Neural cell (in vitro differentiated cells): ENCODE measurements at regions not wholly inside any gene's neighbourhood (a gene's known extent, or its start where the extent isn't known, plus 50 kb on each side); places are given as distances from the start of the nearest gene placed in this dataset.

Source experiments
- H2AFZ ChIP-seq: fragments of 200-600, 300-800 bp; sonication (generic), shearing (Covaris generic); 2 replicates; pipeline ENCODE4 v1.6.0; 2014; ENCODE audit warnings: low read depth, mild to moderate bottlenecking, antibody characterized with exemption, low read length, moderate library complexity
- H3F3A ChIP-seq: fragments of 200-600 bp; shearing (Covaris generic); 2 replicates; pipeline ENCODE4 v1.6.1; 2016; ENCODE audit warnings: mild to moderate bottlenecking, moderate library complexity, mixed read lengths, antibody characterized with exemption, low read length; ENCODE audit not compliant: insufficient read depth, poor library complexity, severe bottlenecking
- H3K27ac ChIP-seq: fragments of 200-600, 300-800 bp; sonication (generic), shearing (Covaris generic); 2 replicates; pipeline ENCODE4 v1.5.1; 2014; ENCODE audit warnings: mild to moderate bottlenecking, low read length, moderate library complexity
- H3K27me3 ChIP-seq: fragments of 300-800, 200-600 bp; sonication (generic), shearing (Covaris generic); 2 replicates; pipeline ENCODE4 v1.6.0; 2014; ENCODE audit warnings: mild to moderate bottlenecking, low read depth, low read length, moderate library complexity; ENCODE audit not compliant: insufficient read depth
- H3K36me3 ChIP-seq: fragments of 300-800, 200-600 bp; sonication (generic), shearing (Covaris generic); 2 replicates; pipeline ENCODE4 v1.5.1; 2014; ENCODE audit warnings: mild to moderate bottlenecking, antibody characterized with exemption, low read length, moderate library complexity; ENCODE audit not compliant: insufficient read depth
- H3K4me2 ChIP-seq: fragments of 300-800, 200-600 bp; sonication (generic), shearing (Covaris generic); 2 replicates; pipeline ENCODE4 v1.6.0; 2014; ENCODE audit warnings: mild to moderate bottlenecking, low read length
- H3K4me3 ChIP-seq: fragments of 300-800, 200-600 bp; sonication (generic), shearing (Covaris generic); 2 replicates; pipeline ENCODE4 v1.5.1; 2014; ENCODE audit warnings: mild to moderate bottlenecking, low read length, moderate library complexity
- H3K79me2 ChIP-seq: fragments of 200-600 bp; shearing (Covaris generic); replicated peaks from 2 replicates; pipeline ENCODE4 v1.6.0; 2014; ENCODE audit warnings: mild to moderate bottlenecking, low read length, moderate library complexity; ENCODE audit not compliant: insufficient read depth
- H3K9ac ChIP-seq: fragments of 300-800, 200-600 bp; sonication (generic), shearing (Covaris generic); 2 replicates; pipeline ENCODE4 v1.6.1; 2016; ENCODE audit warnings: mild to moderate bottlenecking, low read length, mixed read lengths
- H3K9me2 ChIP-seq: fragments of 200-600 bp; shearing (Covaris generic); 2 replicates; pipeline ENCODE4 v1.6.1; 2016; ENCODE audit warnings: mild to moderate bottlenecking, low read length, mixed read lengths; ENCODE audit not compliant: insufficient read depth
- H3K9me3 ChIP-seq: fragments of 200-600, 300-800 bp; sonication (generic), shearing (Covaris generic); 2 replicates; pipeline ENCODE4 v1.6.1; 2016; ENCODE audit warnings: mild to moderate bottlenecking, mixed run types, low read length, moderate library complexity, mixed read lengths
- H4K20me1 ChIP-seq: fragments of 200-600 bp; shearing (Covaris generic); 2 replicates; pipeline ENCODE4 v1.6.1; 2016; ENCODE audit warnings: mild to moderate bottlenecking, mixed run types; ENCODE audit not compliant: insufficient read depth
- EP300 ChIP-seq: fragments of 450-650 bp; conservative IDR thresholded peaks from 2 replicates; pipeline ENCODE4 v1.6.1; 2014; ENCODE audit warnings: antibody characterized with exemption, mild to moderate bottlenecking, moderate library complexity; ENCODE audit not compliant: poor library complexity, severe bottlenecking
- EZH2 ChIP-seq: fragments of 200-600, 300-800 bp; shearing (Covaris generic), sonication (generic); IDR thresholded peaks from 2 replicates; pipeline ENCODE4 v1.6.1; 2014; ENCODE audit warnings: antibody characterized with exemption, low read length, borderline replicate concordance, mild to moderate bottlenecking; ENCODE audit not compliant: insufficient read depth, poor library complexity, severe bottlenecking
- MXI1 ChIP-seq: fragments of 450-650 bp; conservative IDR thresholded peaks from 2 replicates; pipeline ENCODE4 v1.6.1; 2014; ENCODE audit warnings: antibody characterized with exemption, mild to moderate bottlenecking; ENCODE audit not compliant: poor library complexity, severe bottlenecking
- POLR2AphosphoS5 ChIP-seq: IDR thresholded peaks from 2 replicates; pipeline ENCODE4 v1.6.1; 2012
- RAD21 ChIP-seq: fragments of 450-650 bp; conservative IDR thresholded peaks from 2 replicates; pipeline ENCODE4 v1.6.1; 2014; ENCODE audit warnings: antibody characterized with exemption, mild to moderate bottlenecking, moderate library complexity
- SMC3 ChIP-seq: fragments of 450-650 bp; conservative IDR thresholded peaks from 2 replicates; pipeline ENCODE4 v1.6.1; 2014; ENCODE audit warnings: antibody characterized with exemption, mild to moderate bottlenecking, moderate library complexity; ENCODE audit not compliant: poor library complexity
- TAF1 ChIP-seq: IDR thresholded peaks from 2 replicates; pipeline ENCODE4 v1.6.1; 2012; ENCODE audit warnings: low read depth
- TF ChIP-seq, protein P1 (sequence below): fragments of 450-650 bp; IDR thresholded peaks from 2 replicates; pipeline ENCODE4 v1.5.1; 2014; ENCODE audit warnings: antibody characterized with exemption, mild to moderate bottlenecking, moderate library complexity; ENCODE audit not compliant: poor library complexity, severe bottlenecking
- TF ChIP-seq, protein P2 (sequence below): IDR thresholded peaks from 2 replicates; pipeline ENCODE4 v1.6.1; 2012; ENCODE audit warnings: borderline replicate concordance

DNA sequence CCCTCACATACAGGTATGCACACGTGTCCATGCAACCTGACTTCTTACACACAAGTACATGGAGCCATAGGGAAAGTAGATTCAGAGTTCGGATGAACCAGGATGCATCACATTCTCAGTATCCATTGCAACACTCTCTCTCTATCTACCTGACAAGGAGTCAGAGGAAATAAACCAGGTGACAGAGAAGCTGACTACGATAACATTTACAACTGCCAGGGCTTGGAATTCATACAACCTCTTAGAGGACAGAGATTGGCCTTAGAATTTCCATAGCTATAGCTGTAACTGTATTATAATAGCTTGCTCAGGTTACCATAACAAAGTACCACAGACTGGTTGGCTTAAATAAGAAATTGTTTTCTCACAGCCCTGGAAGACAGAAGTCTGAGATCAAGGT lies 116.9 kb upstream of the PALMD start:
- Histone ChIP-seq H3K36me3 (no peaks in the 10 kb centered on the region), H2AFZ (no peak overlapping the region), H3K4me3 (no peak overlapping the region), H3K79me2 (no peaks in the 10 kb centered on the region), H3K9me2 (no peaks in the 10 kb centered on the region), H3F3A (peaks cover 5% of the 10 kb centered on the region), H3K9me3 (no peaks in the 10 kb centered on the region), H3K27me3 (no peaks in the 10 kb centered on the region), H3K27ac (no peak overlapping the region), H4K20me1 (no peaks in the 10 kb centered on the region), H3K9ac (no peak overlapping the region), H3K4me2 (no peak overlapping the region)
- TF ChIP-seq RAD21 (no peak), MXI1 (no peak), EZH2 (no peak), SMC3 (no peak), EP300 (no peak), TAF1 (no peak), POLR2AphosphoS5 (no peak)
- TF ChIP-seq, protein P1, sequence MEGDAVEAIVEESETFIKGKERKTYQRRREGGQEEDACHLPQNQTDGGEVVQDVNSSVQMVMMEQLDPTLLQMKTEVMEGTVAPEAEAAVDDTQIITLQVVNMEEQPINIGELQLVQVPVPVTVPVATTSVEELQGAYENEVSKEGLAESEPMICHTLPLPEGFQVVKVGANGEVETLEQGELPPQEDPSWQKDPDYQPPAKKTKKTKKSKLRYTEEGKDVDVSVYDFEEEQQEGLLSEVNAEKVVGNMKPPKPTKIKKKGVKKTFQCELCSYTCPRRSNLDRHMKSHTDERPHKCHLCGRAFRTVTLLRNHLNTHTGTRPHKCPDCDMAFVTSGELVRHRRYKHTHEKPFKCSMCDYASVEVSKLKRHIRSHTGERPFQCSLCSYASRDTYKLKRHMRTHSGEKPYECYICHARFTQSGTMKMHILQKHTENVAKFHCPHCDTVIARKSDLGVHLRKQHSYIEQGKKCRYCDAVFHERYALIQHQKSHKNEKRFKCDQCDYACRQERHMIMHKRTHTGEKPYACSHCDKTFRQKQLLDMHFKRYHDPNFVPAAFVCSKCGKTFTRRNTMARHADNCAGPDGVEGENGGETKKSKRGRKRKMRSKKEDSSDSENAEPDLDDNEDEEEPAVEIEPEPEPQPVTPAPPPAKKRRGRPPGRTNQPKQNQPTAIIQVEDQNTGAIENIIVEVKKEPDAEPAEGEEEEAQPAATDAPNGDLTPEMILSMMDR = no peak
- TF ChIP-seq, protein P2, sequence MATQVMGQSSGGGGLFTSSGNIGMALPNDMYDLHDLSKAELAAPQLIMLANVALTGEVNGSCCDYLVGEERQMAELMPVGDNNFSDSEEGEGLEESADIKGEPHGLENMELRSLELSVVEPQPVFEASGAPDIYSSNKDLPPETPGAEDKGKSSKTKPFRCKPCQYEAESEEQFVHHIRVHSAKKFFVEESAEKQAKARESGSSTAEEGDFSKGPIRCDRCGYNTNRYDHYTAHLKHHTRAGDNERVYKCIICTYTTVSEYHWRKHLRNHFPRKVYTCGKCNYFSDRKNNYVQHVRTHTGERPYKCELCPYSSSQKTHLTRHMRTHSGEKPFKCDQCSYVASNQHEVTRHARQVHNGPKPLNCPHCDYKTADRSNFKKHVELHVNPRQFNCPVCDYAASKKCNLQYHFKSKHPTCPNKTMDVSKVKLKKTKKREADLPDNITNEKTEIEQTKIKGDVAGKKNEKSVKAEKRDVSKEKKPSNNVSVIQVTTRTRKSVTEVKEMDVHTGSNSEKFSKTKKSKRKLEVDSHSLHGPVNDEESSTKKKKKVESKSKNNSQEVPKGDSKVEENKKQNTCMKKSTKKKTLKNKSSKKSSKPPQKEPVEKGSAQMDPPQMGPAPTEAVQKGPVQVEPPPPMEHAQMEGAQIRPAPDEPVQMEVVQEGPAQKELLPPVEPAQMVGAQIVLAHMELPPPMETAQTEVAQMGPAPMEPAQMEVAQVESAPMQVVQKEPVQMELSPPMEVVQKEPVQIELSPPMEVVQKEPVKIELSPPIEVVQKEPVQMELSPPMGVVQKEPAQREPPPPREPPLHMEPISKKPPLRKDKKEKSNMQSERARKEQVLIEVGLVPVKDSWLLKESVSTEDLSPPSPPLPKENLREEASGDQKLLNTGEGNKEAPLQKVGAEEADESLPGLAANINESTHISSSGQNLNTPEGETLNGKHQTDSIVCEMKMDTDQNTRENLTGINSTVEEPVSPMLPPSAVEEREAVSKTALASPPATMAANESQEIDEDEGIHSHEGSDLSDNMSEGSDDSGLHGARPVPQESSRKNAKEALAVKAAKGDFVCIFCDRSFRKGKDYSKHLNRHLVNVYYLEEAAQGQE = no peak

DNA sequence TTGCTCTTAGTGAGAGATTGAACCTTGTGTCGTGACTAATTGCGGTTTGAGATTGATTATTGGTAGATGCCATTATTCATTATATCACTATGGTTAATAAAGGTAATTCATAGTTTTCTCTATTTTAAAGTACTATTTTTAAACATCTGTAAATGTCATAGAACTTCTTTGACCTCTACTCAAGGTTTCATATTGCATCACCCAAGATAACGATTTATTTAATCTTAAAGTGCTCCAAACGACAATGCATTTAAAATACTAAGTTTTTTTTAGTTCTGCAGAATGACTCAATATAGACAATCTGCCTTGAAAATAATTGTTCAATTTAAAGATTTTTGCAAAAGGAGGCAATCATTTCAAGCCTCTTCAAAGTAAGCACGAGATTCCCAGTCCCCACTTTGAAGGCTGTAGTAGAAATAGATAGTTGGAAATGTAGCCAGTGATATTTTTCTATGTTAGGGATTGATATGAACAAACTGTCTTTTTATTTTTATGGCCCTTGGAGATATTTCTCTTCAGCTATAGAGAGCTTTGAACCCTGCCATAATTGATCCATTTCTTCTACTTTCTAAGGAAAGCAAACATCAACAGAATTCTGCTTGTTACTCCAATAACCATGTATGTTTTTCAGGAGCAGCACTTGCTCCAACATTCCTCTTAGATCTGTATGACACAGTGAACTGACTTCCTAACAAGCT lies 114.2 kb upstream of the PALMD start:
- no peak overlapping the region for H3K27ac ChIP-seq
- H2AFZ ChIP-seq = no peak overlapping the region

More for the DNA sequence above, 114.2 kb upstream of the PALMD start:
- Histone ChIP-seq H3K36me3 (no peaks in the 10 kb centered on the region), H3K9me2 (no peaks in the 10 kb centered on the region), H3K4me2 (no peak overlapping the region), H3K9me3 (no peaks in the 10 kb centered on the region), H3K27me3 (no peaks in the 10 kb centered on the region), H4K20me1 (no peaks in the 10 kb centered on the region), H3K9ac (no peak overlapping the region), H3F3A (peaks cover 5% of the 10 kb centered on the region), H3K79me2 (no peaks in the 10 kb centered on the region), H3K4me3 (no peak overlapping the region)
- TF ChIP-seq SMC3 (no peak), EZH2 (no peak), POLR2AphosphoS5 (no peak), EP300 (no peak), TAF1 (no peak), RAD21 (no peak), MXI1 (no peak)
- TF ChIP-seq, protein P1 = no peak
- TF ChIP-seq, protein P2 = no peak
